Cardiac fibroblast (primary cell): ENCODE measurements at regions not wholly inside any gene's neighbourhood (a gene's known extent, or its start where the extent isn't known, plus 50 kb on each side); places are given as distances from the start of the nearest gene placed in this dataset.
A peak's percentile ranks its signal among the peaks of the same experiment; 100 is the strongest.

Source experiments
- DNase-seq, 2 donors: peaks; one replicate each; pipeline versions ENCODE4 v3.0.0 to v3.0.0-alpha.2; 2010; ENCODE audit warnings: low read depth in 2 of 2
- H3K4me3 ChIP-seq, 2 donors: replicated peaks in 1 of 2; 1 replicate in 1 of 2; 2 replicates in 1 of 2; pipeline ENCODE4 v1.5.1; 2011; ENCODE audit warnings: low read depth in 2 of 2, low read length in 2 of 2, mild to moderate bottlenecking in 2 of 2, moderate library complexity in 1 of 2
- TF ChIP-seq, protein P1 (sequence below): IDR thresholded peaks from one replicate; pipeline ENCODE4 v1.5.1; 2011; ENCODE audit warnings: low read depth, mild to moderate bottlenecking, low read length, inconsistent platforms

DNA sequence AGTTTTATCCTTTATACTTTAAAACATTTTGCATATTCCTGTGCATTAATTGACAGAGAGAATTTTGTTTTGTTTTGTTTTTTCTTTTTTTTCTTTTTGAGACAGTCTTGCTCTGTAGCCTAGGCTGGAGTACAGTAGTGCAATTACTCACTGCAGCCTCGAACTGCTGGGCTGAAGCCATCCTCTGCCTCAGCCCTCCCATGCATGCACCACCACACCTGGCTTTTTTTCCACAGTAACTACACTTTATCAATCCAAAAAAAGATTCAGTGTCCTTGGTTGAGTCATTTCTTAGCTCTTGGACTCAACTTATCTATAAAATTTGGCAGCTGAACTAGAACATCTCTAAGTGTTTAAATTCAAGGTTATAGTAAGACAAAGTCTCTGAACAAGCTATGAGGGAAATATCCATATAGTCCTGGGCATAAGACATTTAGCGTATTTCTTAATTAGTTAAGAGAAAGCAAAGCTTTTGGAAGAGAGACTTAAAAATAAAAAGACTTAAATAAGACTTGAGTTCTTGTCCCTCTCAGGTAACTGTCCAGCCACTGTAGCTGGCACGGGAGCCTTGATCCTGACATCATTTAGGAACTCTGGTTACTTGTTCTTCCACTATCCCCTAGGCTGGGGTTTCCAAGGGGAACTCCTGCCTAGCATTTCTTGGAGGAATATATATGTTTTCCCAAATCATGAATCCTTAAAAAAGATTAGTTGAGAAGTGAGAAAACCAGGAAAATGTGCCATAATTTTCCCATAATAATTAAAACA, 300.1 kb downstream of the HACE1 start:
- TF ChIP-seq, protein P1, sequence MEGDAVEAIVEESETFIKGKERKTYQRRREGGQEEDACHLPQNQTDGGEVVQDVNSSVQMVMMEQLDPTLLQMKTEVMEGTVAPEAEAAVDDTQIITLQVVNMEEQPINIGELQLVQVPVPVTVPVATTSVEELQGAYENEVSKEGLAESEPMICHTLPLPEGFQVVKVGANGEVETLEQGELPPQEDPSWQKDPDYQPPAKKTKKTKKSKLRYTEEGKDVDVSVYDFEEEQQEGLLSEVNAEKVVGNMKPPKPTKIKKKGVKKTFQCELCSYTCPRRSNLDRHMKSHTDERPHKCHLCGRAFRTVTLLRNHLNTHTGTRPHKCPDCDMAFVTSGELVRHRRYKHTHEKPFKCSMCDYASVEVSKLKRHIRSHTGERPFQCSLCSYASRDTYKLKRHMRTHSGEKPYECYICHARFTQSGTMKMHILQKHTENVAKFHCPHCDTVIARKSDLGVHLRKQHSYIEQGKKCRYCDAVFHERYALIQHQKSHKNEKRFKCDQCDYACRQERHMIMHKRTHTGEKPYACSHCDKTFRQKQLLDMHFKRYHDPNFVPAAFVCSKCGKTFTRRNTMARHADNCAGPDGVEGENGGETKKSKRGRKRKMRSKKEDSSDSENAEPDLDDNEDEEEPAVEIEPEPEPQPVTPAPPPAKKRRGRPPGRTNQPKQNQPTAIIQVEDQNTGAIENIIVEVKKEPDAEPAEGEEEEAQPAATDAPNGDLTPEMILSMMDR, result no peak
- no peak overlapping the region for H3K4me3 ChIP-seq
- DNase-seq, result peak in 1 of 2 donors; percentile 10

DNA sequence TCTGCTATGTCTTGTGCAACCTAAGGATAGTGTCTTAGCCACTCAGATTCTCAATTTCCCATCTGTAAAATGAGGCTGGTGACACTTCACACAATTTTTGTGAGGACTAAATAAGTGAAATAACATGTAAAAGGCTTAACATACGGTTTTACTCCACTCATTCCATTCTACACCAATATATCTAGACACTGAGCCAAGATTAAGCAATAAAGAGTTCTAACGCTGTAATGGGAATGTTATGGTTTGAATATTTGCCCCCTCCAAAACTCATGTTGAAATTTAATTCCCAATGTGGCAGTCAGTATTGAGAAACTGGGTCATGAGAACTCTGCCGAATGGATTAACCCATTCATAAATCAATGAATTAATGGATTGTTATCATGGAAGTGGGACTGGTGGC, 301.0 kb downstream of the HACE1 start:
- no peak overlapping the region for H3K4me3 ChIP-seq
- TF ChIP-seq, protein P1, result no peak
- DNase-seq, result peak; percentile 68 to 77

DNA sequence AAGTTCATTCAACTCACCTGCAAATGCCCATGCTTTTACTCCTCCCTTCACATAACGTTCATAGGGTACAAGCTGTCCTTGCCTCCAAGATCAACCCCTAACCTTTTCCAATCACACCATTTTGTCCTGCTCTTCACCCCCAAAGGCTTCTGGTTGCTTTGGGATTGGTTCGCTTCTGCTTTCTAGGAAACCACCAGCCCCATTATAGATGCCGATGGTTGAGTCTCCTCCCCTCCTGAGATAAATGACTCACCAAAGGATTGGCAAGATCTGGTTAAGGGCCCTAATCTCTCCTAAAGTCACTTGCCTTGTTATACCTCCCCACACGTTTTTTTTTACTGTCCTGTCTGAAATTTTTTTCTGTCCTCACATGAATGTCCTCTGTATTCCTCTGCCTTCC, 311.4 kb downstream of the HACE1 start:
- TF ChIP-seq, protein P1, result no peak
- no peak for DNase-seq
- no peak overlapping the region for H3K4me3 ChIP-seq

DNA sequence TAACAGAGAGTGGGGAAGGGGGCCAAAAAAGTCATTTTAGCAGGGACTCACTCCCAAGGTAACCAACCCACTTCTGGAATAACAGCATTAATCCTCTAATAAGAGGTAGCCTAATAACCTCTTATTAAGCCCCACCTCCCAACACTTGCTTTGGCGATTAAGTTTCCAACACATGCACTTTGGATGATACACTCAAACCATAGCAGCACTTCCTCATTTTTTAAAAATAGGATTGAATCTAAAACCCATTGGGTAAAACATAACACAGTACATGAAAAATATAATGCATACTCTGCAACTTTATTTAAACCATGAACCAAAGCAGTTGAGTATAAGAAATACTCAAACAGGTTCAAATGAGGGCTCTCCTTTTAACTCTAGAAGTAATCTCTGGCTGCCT, 318.3 kb downstream of the HACE1 start:
- TF ChIP-seq, protein P1, result no peak
- no peak for DNase-seq
- no peak overlapping the region for H3K4me3 ChIP-seq

DNA sequence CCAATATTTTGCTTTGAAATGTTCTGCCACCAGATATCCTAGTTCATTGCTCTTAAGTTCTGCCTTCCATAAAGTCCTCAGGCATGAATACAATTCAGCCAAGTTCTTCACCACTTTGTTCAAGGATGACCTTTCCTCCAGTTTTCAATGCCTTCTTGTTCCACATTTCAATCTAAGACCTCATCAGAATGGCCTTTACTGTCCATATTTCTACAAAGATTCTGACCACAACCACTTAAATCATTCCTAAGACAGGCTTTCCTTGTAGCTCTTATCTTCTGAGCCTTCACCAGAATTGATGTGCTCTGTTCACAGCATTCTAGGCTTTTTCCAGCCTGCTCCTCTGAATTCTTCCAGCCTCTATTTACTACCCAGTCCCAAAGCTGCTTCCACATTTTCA, 319.0 kb downstream of the HACE1 start:
- TF ChIP-seq, protein P1, result no peak
- no peak overlapping the region for H3K4me3 ChIP-seq
- DNase-seq, result peak; percentile 62 to 76

DNA sequence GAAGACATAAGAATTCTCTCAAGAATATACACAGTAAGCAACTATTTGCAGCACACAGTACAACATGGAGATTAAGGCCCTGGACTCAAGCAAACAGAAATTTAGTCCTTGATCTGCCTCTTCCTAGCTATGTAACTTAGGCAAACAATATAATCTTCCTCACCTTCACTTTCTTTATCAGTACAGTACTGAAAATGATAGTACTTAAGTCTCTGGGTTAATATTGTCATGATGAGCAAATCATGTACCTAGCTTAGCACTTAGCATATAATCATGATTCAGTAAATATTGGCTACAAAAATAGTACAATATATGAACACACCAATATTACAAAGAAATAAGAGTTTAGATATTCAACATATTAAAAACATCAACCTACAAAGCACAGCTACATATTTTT, 320.5 kb downstream of the HACE1 start:
- no peak for DNase-seq
- H3K4me3 ChIP-seq, result no peak overlapping the region
- TF ChIP-seq, protein P1, result no peak

DNA sequence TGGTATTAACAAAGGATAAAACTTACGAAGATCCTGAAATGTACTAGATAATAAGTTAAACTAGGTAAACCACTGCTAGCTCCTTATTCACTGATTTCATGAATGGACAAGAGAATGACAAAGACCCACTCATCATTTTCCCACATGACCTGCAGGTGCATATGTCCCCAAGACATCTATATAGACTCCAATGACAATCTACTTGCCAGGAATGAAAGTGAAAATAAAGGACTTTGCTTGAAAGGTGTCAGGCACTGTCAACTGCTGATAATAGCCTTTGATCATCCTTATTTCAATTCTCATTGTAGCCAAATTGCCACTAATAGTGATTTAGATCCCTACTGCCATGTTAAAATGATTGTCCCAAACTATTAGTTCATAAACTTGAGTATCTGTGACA, 321.8 kb downstream of the HACE1 start:
- DNase-seq, result no peak
- H3K4me3 ChIP-seq, result no peak overlapping the region
- TF ChIP-seq, protein P1, result no peak
